Activated gamma-delta T cell treated with anti-CD3 and anti-CD28 coated beads, Interleukin-2, amount 50 U/mL, for 16 hours (primary cell): ENCODE measurements at regions not wholly inside any gene's neighbourhood (a gene's known extent, or its start where the extent isn't known, plus 50 kb on each side); places are given as distances from the start of the nearest gene placed in this dataset.

Experiments used
- DNase-seq: peaks from one replicate; pipeline ENCODE4 v3.0.0-alpha.2; 2020; ENCODE audit warnings: low read depth

DNA sequence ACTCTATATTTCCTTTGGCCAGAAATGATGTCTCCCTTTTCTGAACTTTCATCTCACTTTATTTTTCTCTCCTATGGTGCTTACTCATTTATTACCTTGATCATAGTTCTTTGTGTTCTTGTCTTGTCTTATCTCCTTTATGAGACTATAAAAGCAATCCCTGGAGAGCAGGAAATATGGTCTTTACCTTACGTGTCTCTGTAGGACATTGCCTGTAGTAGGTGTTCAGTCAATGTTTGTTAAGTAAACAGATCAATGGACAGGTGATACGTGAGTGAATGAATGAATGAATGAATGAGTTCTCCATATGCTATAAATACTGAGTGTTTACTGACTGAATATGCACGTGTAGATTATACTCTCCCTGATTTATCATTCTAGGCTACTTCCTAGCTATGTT is 193.7 kb upstream of the HMGA2 start:
- no peak for DNase-seq

DNA sequence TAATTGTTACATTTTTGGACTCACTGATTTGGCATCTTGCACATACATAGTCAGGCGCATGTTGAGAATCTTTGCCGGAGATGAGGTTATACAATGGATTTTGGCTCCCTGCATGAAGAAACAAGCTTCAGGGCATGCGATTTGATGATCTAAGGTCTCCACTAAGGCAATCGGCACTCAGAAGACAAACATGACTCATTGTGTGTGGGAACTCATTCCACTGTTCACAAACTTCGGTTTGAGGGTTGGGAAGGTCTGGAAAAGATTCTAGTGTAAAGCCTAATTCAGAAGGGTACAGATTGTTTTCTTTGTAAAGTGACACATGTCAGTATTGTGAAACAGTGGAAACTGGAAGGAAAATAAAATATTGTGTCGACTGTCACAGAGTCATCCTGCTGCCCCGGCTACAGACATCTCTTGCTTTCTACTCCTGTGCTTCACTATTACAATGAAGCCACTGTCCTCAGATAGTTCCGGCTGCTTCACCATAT is 192.6 kb upstream of the HMGA2 start:
- no peak for DNase-seq

DNA sequence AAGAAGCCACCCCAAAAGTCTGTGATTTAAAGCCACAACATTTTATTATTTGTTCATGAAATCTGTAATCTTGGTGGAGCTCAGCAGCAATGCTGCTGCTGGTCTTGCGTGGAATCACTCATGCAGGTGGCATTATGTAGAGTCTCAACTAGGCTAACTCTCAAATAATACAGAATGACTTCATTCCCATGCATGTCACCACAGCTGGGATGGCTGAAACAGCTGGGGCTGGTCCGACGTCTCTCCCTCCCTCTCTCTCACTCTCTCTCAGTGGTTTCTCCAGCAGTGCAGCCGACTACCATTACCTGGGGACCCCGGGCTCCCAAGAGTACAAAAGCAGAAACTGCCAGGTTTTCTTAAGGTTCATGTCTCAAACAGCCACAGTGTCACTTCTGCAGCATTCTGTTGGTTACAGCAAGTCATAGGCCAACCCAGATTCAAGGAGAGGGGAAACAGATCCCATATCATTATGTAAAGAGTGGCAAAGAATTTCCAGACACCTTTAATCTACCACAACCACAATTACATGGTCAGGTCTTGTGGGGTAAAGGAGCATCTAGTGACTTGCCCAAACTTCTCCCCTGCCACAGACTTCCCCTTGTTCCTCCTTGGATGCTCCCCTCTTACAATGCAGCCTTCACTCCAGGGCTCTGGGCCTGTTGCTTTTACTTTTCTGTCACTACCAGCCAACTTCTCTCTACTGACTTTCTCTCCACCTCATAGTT is 192.0 kb upstream of the HMGA2 start:
- no peak for DNase-seq

DNA sequence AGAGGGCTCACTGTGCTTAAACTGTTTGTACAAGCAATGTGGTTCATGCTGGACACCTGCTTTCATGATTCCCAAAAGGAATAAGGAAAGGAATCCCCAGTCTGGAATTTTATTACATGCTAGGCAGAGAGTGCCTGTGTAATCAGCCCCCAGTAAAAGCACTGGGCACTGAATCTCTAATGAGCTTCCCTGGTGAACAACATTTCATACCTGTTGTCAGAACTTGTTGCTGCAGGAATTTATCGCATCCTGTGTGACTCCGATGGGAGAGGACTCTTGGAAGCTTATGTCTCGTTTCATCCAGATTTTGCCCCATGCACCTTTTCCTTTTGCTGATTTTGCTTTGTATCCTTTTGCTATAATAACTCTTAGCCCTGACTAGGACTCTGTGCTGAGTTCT is 190.2 kb upstream of the HMGA2 start:
- DNase-seq: no peak

DNA sequence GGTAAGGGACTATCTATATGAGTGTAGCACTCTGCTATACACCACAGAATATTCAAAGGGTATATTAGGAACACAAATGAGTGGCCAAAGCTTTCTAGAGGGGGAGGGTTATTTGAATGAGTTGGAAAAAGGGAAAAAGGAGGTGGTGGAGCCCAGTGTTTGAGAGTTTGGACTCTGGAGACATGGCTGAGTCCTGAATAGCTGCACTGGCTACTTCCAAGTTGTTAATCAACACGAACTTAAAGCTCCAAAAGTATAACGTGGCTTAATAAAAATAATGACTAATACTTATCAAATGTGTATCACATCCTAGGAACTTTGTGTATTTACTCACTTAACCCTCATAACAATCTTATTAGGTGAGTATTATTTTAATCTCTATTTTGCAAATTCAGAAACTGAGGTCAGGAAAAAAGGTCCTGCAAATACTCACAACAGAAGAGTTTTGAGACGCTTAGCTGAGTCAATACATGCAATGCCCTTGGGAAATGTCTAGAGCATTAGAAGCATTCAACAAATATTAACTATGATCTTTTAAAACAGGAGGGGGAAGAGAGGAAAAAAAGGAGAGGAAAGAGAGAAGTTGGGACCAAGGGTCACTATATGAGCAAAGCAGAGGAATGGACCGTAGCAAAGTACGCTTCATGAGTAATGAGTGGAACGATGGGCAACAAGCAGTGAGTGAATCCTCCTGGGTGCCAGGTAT is 189.5 kb upstream of the HMGA2 start:
- DNase-seq: no peak

DNA sequence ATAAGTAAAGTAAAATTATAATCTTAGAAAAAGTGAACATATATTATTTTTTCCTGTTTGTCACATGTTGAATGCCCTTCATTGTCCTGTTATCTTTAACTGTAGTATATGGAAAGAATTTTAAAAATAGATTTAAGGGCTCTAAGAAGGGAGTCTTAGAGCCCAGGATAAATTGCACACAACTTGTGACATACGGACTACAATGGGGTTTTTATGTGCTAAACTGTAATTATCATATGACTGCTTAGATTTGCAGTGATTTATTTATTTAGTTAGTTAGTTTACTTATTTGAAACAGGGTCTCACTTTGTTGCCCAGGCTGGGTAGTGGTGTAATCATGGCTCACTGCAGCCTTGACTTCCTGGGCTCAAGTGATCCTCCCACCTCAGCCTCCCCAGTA is 187.8 kb upstream of the HMGA2 start:
- no peak for DNase-seq

DNA sequence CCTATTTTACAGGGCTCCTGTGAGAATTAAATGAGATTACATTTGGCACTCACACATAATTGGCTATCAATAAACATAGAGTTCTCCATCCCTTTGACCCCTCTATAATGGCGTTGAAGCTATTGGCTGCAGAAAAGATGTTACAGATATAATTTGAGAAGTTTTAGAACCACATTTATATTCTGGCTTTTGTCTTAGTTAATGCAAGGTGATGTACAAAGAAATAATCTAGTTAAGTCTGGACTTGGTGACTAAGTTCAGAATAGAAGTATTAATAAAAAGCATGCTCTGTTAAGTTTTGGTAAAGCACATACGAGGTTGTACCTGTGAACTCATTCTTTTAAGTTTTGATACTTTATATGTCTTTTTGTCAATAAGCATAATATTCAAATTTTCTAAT is 187.1 kb upstream of the HMGA2 start:
- no peak for DNase-seq

DNA sequence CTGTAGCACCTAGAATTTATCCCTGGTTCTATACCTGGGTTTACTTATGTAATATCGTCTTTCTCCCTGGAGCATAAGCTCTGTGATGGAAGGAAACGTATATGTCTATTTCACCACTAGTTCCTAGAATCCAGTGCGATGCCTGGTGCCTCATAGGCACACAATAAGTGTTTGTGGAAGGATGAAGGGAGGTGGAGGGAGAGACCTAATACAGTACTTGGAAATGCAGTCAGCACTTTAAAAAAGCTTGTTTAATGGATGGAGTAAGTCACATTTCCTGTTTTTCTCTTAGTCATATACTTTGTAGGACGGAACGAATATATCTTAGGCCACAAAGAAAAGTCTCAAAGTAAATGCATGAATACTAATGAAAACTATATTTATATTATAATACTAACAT is 186.5 kb upstream of the HMGA2 start:
- DNase-seq: no peak

DNA sequence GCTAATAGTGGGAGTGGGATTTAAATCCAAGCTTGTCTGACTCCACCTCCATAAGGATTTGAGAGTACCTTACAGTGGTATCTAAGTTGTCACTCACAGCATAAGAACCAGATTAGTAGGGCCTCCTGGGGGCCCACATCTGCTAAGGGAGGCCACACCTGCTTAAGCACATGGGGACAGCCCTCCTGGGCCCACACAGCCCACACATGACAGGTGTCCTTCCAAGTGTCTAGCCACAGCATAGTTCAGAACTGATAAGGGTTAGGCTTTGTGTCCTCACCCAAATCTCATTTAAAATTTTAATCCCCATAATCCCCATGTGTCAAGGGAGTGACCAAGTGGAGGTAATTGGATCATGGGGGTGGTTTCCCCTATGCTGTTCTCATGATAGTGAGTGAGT is 186.0 kb upstream of the HMGA2 start:
- DNase-seq: no peak

DNA sequence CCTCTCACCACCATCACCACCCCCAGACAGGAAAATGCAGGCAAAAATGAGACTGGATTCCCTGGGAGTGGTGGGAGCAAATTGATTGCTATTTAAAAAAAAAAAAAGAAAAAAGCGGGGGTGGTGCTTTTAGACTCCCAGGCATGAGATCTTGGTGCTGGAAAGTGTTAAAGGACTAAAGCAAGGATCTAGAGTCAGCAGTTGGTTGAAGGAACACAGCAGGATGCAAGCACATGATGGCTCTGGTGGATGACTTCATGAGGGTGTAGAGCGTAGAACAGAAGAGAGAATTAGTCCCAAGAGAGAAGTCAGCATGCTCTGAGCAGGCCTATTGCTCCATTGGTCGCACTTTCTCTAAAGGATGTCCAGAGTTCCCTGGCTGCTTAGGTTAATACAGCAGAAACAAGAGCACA is 183.8 kb upstream of the HMGA2 start:
- DNase-seq: no peak

DNA sequence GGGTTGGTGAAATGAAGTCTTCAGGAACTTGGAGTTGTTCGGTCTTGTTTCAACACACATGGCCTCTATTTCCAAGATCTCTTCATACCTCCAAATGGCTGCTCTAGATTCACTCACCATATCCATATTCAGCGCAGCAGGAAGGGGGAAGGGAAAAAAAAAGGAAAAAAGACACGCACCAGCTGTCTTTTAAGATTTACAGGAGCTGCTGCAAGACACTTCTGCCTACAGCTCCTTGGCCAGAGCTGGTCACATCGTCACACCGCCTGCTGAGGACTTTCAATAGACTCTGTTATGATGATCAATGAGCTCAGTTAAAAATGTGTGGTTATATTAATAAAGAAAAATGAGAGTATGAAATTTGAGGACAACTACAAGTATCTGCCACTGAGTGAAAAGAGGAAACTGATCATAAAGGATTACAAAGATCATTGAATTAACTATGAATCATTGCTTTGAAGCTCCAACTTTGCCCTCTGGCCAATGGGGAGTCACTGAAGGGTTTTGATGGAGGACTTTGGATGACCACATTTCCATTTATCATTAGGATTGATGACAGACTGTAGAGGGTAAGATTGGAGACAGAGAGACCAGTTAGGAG is 182.1 kb upstream of the HMGA2 start:
- DNase-seq: no peak

DNA sequence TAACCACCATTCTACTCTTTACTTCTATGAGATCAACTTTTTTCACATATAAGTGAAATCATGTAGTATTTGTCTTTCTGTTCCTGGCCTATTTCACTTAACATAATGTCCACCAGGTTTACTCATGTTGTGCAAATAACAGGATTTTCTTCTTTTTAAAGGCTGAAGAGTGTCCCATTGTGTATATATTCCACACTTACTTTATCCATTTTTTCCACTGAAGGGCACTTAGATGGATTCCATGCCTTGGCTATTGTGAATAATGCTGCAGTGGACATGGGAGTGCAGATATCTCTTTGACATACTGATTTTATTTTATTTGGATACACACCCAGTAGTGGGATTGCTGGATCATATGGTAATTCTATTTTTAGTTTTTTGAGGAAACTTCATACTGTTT is 181.1 kb upstream of the HMGA2 start:
- no peak for DNase-seq

DNA sequence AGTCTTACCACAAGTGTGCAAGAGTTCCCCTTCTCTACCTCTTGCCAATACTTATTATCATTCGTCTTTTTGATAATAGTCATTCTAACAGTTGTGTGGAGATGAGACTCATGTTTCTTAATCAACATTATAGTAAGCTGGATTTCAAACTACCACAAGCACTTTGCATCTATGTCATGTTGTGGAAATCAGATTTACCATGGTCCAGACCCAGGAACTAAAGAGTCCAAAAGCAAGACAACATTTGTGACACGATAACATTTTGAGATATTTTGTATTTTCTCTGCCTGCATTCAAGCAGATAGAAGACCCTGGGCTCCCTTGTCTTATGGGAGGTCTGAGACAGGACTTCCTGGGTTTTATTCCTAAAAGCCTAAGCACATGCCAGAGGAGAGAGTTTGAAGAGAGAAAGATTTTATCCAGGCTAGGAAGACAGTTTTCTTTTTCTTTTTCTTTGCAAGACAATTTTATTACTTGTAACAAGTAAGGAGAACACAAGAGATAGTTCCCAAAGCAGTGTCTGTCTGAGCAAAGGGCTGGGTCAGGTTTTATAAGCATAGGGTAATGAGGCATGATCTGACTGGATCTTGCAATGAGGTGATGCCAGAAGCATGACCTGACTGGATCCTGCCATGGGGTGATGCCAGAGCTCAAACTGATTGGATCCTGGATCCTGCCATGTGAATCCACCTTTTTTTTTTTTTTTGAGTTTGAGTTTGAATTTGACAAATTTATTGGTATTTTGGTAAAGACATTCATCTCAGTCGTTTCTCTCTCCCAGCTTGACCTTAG is 180.5 kb upstream of the HMGA2 start:
- no peak for DNase-seq

DNA sequence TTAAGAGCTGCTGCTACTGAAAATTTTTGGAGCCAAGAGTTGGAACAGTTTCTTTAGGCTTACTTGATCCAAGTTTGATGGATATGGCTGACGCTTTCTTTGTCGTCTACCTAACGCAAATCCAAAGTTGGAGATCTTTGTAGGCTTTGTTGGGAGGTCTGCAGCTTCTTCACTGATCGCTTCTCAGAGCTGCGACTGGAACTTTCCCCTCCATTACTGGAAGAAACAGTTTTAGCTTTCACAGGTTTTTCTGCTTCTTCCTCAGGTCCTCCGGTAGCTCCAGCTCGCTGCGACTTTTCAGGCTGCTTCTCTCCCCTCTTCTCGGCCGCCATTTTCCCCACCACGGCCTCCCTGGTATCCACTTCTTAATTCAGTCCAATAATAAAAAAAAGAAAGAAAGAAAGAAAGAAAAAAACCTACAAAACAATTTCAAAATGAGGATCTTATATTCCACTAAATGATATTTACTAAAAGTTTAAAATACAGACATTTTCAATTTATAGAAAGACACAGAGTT is 178.1 kb upstream of the HMGA2 start:
- no peak for DNase-seq

DNA sequence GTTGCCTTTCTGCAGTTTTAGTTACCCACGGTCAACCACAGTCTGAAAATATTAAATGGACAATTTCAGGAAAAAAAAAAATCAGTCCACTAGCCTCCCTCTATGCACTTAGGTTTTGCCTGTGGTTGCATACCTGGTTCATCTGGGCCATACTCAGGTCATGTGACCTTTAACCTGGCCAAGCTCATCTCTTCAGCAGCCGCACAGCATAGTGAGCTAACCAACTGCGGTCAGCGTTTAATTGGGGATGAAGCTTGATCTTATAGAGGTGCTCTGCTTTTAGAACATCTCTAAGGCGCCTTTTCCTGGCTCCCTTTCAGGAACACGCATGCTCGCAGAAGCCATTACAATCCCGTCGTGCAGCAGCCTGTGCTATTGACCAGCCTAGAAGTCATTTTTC is 177.2 kb upstream of the HMGA2 start:
- no peak for DNase-seq

DNA sequence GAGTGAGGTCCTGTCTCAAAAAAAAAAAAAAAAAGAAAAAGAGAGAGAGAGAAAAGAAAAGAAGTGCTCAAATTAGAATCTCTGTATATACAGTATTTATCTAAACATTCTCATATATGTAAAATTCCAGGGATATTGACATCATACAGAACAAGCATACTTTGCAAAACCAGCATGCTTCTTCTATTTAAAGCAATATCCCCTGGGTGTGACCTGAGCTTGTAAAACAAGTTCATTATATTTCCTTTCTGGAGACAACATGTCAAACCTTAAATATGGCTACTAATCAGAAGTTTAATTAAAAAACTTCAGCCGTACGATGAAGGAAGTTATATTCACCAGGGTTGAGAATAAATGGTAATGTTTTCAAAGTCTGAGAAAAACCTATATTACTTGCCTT is 175.8 kb upstream of the HMGA2 start:
- no peak for DNase-seq

DNA sequence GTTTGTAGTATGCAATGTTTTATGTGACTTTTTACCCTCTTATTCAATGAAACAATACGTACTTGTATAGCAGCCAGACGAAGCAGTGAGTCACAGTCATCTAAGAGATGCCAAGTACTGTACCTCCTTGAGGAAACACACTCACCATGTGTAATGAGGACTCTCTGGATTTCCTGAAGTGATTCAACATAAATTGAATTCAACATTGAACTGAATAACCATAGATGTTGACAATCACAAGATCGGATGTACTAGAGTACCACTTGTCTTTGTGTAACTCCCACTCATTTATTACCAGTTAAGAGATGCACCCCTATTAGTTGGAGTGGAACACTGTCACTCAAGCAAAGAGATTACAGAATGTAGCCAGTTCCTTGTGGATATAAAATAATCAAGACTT is 175.2 kb upstream of the HMGA2 start:
- no peak for DNase-seq

DNA sequence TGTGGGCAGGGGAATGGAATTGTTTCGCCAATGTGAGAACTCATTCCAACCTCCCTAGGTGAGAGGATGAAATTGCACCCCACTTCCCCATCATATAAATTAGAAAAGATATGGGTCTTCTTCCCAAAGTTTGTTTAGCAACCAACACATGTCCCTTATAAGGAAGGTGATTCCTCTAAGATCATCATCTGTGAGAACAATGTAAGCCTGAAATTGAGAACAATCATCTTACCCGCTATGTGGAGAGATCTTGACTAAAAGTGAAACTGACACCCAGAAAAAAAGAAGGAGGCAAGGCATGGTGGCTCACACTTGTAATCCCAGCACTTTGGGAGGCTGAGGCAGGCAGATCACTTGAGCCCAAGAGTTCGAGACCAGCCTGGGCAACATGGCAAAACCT is 173.2 kb upstream of the HMGA2 start:
- DNase-seq: no peak

DNA sequence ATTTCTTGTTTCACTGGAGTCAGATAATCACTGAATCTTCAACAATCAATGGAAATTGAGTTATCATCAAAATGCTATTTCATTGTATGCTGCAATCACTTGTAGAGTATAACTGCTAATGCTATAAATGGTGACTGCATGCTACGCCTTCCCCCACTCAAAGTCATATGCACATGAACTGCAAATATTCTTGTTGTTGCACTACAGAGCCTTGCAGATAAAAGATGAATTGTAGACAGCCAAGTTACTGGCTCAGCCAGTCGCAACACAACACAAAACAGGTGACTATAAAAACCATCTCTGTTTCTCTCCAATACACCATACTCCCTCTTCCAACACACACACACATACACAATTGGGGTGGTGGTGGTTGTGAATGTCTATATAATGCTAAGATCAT is 171.0 kb upstream of the HMGA2 start:
- no peak for DNase-seq

DNA sequence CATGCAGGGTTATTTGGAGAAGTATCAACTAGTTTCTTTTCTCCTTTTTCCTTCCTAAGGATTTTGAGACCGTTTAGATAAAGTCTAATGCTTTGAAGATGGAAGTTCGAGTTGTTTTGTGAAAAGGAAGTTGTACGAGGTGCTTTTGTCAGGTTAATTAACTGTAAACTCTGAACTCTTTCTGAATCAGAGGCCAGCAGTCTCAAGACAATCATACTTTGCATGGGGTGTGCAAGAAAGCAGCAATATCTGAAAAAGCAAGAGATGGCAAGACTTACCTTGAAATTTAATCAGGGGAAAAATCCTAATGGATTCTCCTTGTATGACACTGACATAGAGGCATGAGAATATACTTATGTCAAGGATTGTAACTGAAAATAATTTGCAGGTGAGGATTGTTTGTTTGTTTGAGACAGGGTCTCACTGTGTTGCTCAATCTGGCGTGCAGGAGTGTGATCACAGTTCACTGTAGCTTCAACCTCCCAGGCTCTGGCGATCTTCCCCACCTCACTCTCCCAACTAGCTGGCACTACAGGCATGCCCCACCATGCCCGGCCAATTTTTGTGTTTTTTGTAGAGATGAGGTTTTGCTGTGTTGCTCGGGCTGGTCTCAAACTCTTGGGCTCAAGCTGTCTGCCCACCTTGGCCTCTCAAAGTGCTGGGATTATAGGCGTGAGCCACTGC is 170.2 kb upstream of the HMGA2 start:
- DNase-seq: no peak

DNA sequence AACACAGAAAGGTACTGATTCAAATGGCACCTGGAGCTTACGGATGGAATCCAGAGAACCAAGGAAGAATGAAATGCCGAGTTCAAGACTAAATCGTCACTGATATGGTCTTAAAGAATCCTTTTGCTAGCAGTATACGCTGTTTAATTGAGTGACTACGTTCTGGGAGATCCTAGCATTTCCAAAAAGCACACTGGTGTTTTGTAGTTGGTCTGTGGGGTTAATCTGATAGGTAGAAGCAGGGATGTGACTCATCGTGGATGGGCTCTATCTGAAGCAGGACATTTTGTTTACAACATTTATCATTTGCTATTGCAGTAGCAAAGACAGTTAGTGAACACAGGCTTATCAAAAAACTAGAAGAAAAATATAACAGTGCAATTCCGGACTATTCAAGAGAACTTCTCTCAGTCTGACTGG is 169.2 kb upstream of the HMGA2 start:
- no peak for DNase-seq
